ENCODE measurements at regions not wholly inside any gene's neighbourhood (a gene's known extent, or its start where the extent isn't known, plus 50 kb on each side); places are given as distances from the start of the nearest gene placed in this dataset.

- no peak for TF ChIP-seq CTCF (IDR thresholded peaks at IDR 0.05; ENCODE audit: borderline replicate concordance, extremely low read depth, low read length, poor library complexity, severe bottlenecking)
- no peak for TF ChIP-seq EZH2 (IDR thresholded peaks at IDR 0.05; ENCODE audit: borderline replicate concordance, low read depth, low read length, severe bottlenecking)
These were observed 148.5 kb upstream of the PDE7B start for GRCh38 chr6:135703007-135703406.
